ENCODE measurements at regions not wholly inside any gene's neighbourhood (a gene's known extent, or its start where the extent isn't known, plus 50 kb on each side); places are given as distances from the start of the nearest gene placed in this dataset.

- TF ChIP-seq POLR2A (IDR thresholded peaks at IDR 0.05; ENCODE audit: low read depth, low read length) (no peak), CTCF (conservative IDR thresholded peaks at IDR 0.05; ENCODE audit: low read depth, low read length) (no peak), ELK1 (IDR thresholded peaks at IDR 0.05; ENCODE audit: borderline replicate concordance, low read depth, low read length) (no peak), MAFK (IDR thresholded peaks at IDR 0.05; ENCODE audit: low read depth, low read length) (no peak), SMC3 (IDR thresholded peaks at IDR 0.05; ENCODE audit: low read depth, low read length) (no peak), MAZ (IDR thresholded peaks at IDR 0.05; ENCODE audit: borderline replicate concordance, low read depth, low read length) (no peak), USF2 (IDR thresholded peaks at IDR 0.05; ENCODE audit: low read depth, low read length) (no peak), CEBPB (IDR thresholded peaks at IDR 0.05; ENCODE audit: low read depth, low read length) (no peak), MXI1 (IDR thresholded peaks at IDR 0.05; ENCODE audit: borderline replicate concordance, low read depth, low read length) (no peak)
Observed at GRCh38 chr4:138560448-138560847, 318.3 kb upstream of the SLC7A11 start.
